HS-5 (cell line): ENCODE measurements at regions not wholly inside any gene's neighbourhood (a gene's known extent, or its start where the extent isn't known, plus 50 kb on each side); places are given as distances from the start of the nearest gene placed in this dataset.
A peak's percentile ranks its signal among the peaks of the same experiment; 100 is the strongest.
"Not testable (repeated sequence)": the region's sequence is repeated elsewhere in the genome, so short reads cannot be mapped to it uniquely, and the experiment has no call there.

ENCODE experiments used
- DNase-seq: peaks from one replicate; pipeline ENCODE4 v3.0.0-alpha.2; 2012; ENCODE audit warnings: low read depth

GRCh38 chr1:88472298-88472697 lies 211.8 kb upstream of the PKN2 start:
- DNase-seq, result no peak

GRCh38 chr1:88472714-88473113 lies 211.4 kb upstream of the PKN2 start:
- no peak for DNase-seq

- DNase-seq, result no peak
Observed at GRCh38 chr1:88474555-88475304, 209.3 kb upstream of the PKN2 start.

- no peak for DNase-seq
Observed at GRCh38 chr1:88484881-88485280, 199.2 kb upstream of the PKN2 start.

GRCh38 chr1:88488237-88488636 lies 195.8 kb upstream of the PKN2 start:
- DNase-seq, result peak; percentile 24

GRCh38 chr1:88490676-88491075 lies 193.4 kb upstream of the PKN2 start:
- DNase-seq, result no peak

GRCh38 chr1:88499671-88500070 lies 184.4 kb upstream of the PKN2 start:
- no peak for DNase-seq

GRCh38 chr1:88502886-88503285 lies 181.2 kb upstream of the PKN2 start:
- DNase-seq, result no peak

GRCh38 chr1:88503646-88504045 lies 180.4 kb upstream of the PKN2 start:
- no peak for DNase-seq

- DNase-seq, result no peak
Observed at GRCh38 chr1:88504601-88505000, 179.5 kb upstream of the PKN2 start.

GRCh38 chr1:88509379-88509778 lies 174.7 kb upstream of the PKN2 start:
- peak; percentile 49 for DNase-seq

- DNase-seq, result no peak
Observed at GRCh38 chr1:88514544-88515060, 169.5 kb upstream of the PKN2 start.

GRCh38 chr1:88517499-88517898 lies 166.6 kb upstream of the PKN2 start:
- DNase-seq, result not testable (repeated sequence)

- DNase-seq, result peak; percentile 24
Observed at GRCh38 chr1:88519156-88519555, 164.9 kb upstream of the PKN2 start.

GRCh38 chr1:88523854-88524528 lies 160.1 kb upstream of the PKN2 start:
- DNase-seq, result no peak

GRCh38 chr1:88526456-88526855 lies 157.6 kb upstream of the PKN2 start:
- no peak for DNase-seq

GRCh38 chr1:88528792-88529191 lies 155.3 kb upstream of the PKN2 start:
- DNase-seq, result no peak

- DNase-seq, result no peak
Observed at GRCh38 chr1:88529581-88529980, 154.5 kb upstream of the PKN2 start.

GRCh38 chr1:88530246-88530645 lies 153.8 kb upstream of the PKN2 start:
- DNase-seq, result no peak

GRCh38 chr1:88537787-88538186 lies 146.3 kb upstream of the PKN2 start:
- DNase-seq, result no peak

GRCh38 chr1:88538222-88538899 lies 145.7 kb upstream of the PKN2 start:
- DNase-seq, result no peak

GRCh38 chr1:88540255-88540654 lies 143.8 kb upstream of the PKN2 start:
- no peak for DNase-seq

- no peak for DNase-seq
Observed at GRCh38 chr1:88541596-88541995, 142.5 kb upstream of the PKN2 start.
